ENCODE measurements at regions not wholly inside any gene's neighbourhood (a gene's known extent, or its start where the extent isn't known, plus 50 kb on each side); places are given as distances from the start of the nearest gene placed in this dataset.

GRCh38 chr5:8981496-8981895 lies 564.4 kb downstream of the SEMA5A start:
- DNase-seq (ENCODE audit: low read depth, low spot score), result no peak
- H3K27me3 ChIP-seq (ENCODE audit: insufficient read depth, insufficient read length), result no peaks in the 10 kb centered on the region
- TF ChIP-seq YY1 (IDR thresholded peaks at IDR 0.05; ENCODE audit: insufficient read depth, insufficient read length) (no peak), ZNF274 (IDR thresholded peaks at IDR 0.05; ENCODE audit: low read depth, low read length) (no peak), SUZ12 (IDR thresholded peaks at IDR 0.05; ENCODE audit: extremely low read depth, insufficient read depth, insufficient read length) (no peak)
- no peak overlapping the region for H3K9ac ChIP-seq (ENCODE audit: insufficient read length, low read depth)
- no peaks in the 10 kb centered on the region for H3K9me3 ChIP-seq (ENCODE audit: insufficient read depth, low read length)
- H3K4me1 ChIP-seq (ENCODE audit: insufficient read depth, insufficient read length), result no peaks in the 10 kb centered on the region
- no peak overlapping the region for H3K4me3 ChIP-seq (ENCODE audit: insufficient read length, low read depth)
- H3K36me3 ChIP-seq (ENCODE audit: insufficient read depth, insufficient read length, low read length), result no peaks in the 10 kb centered on the region

DNA sequence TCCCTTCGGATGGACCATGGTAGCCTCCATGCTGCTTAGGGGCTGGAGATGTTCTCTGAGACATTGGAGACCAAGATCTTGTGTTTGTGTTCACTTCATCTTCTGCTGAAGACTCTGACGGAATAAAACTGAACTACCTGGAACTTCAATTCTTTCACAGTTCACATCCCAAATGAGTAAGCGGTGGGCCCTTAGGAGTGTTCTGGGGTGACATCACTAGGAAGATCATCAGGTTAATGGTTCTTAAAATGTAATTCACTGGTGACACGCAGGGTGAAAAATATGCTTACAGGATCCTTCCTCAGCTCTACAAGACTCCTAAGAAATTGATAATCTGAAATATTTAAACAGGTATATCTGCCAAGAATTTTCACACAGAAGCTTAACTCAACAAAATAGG lies 561.5 kb downstream of the SEMA5A start:
- Histone ChIP-seq H3K4me3 (ENCODE audit: insufficient read length, low read depth) (no peak overlapping the region), H3K9ac (ENCODE audit: insufficient read length, low read depth) (no peak overlapping the region), H3K27me3 (ENCODE audit: insufficient read depth, insufficient read length) (no peaks in the 10 kb centered on the region), H3K36me3 (ENCODE audit: insufficient read depth, insufficient read length, low read length) (no peaks in the 10 kb centered on the region), H3K4me1 (ENCODE audit: insufficient read depth, insufficient read length) (no peaks in the 10 kb centered on the region), H3K9me3 (ENCODE audit: insufficient read depth, low read length) (no peaks in the 10 kb centered on the region)
- DNase-seq (ENCODE audit: low read depth, low spot score), result no peak
- no peak for TF ChIP-seq ZNF274 (IDR thresholded peaks at IDR 0.05; ENCODE audit: low read depth, low read length)
